Fibroblast of pulmonary artery (primary cell): ENCODE measurements at regions not wholly inside any gene's neighbourhood (a gene's known extent, or its start where the extent isn't known, plus 50 kb on each side); places are given as distances from the start of the nearest gene placed in this dataset.

Experiments
- DNase-seq: peaks from one replicate; pipeline ENCODE4 v3.0.0-alpha.2; 2010; ENCODE audit warnings: low read depth
- H3K4me3 ChIP-seq: replicated peaks from 2 replicates; pipeline ENCODE4 v1.5.1; 2011; ENCODE audit warnings: low read depth, mild to moderate bottlenecking, control low read depth, low read length, moderate library complexity
- CTCF ChIP-seq: IDR thresholded peaks from 2 replicates; pipeline ENCODE4 v1.5.1; 2011; ENCODE audit warnings: mild to moderate bottlenecking, control low read depth, low read length, inconsistent platforms; ENCODE audit errors: missing control alignments

GRCh38 chr6:138656364-138657064 lies 117.1 kb upstream of the CCDC28A start:
- H3K4me3 ChIP-seq, result no peak overlapping the region
- no peak for DNase-seq
- no peak for TF ChIP-seq CTCF

GRCh38 chr6:138657065-138657425 lies 116.5 kb upstream of the CCDC28A start:
- TF ChIP-seq CTCF, result no peak
- DNase-seq, result no peak
- no peak overlapping the region for H3K4me3 ChIP-seq

- DNase-seq, result no peak
- H3K4me3 ChIP-seq, result no peak overlapping the region
- no peak for TF ChIP-seq CTCF
Measured at GRCh38 chr6:138659998-138660397, 113.6 kb upstream of the CCDC28A start.

DNA sequence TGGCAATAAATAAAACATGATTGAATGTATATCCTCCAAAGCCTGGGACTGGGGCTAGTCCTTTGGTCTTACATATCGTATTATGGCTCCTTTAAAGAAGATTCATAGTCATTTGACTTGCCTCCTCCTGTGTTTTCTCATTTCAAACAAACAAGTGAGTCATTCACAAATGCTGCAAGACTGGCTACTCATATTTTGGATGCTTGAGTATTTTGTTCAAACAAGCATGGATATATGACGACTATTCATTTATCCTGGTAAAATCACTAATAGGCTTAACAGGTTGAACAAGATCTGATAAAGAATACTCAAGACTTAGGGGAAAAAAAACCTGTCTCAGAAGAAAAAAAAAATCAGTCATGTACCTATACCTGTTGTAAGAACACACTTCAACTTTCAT lies 111.1 kb upstream of the CCDC28A start:
- DNase-seq, result peak; percentile 56
- no peak overlapping the region for H3K4me3 ChIP-seq
- no peak for TF ChIP-seq CTCF

DNA sequence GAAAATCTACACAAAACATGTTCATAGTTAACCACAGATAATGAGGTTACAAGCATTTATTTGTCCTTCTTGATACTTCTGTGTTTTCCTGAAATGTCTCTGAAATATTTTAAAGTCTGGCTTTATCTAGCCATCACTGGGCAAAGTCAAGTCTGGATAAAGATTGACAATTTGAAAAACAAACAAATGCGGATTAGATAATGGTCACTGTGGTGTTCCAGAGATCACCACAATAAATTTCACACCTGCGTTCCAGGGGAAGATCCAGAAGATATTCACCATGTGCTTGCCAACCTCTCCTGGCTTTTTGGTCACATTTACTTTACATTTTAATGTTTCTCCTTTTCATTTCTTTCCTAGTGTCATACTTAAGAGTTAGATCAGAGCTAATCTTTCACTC lies 109.7 kb upstream of the CCDC28A start:
- DNase-seq, result no peak
- no peak for TF ChIP-seq CTCF
- H3K4me3 ChIP-seq, result no peak overlapping the region

GRCh38 chr6:138664745-138665144 lies 108.8 kb upstream of the CCDC28A start:
- no peak overlapping the region for H3K4me3 ChIP-seq
- TF ChIP-seq CTCF, result no peak
- DNase-seq, result no peak

- no peak for TF ChIP-seq CTCF
- no peak overlapping the region for H3K4me3 ChIP-seq
- DNase-seq, result no peak
Measured at GRCh38 chr6:138666636-138667035, 106.9 kb upstream of the CCDC28A start.
